Keratinocyte (primary cell): ENCODE measurements at regions not wholly inside any gene's neighbourhood (a gene's known extent, or its start where the extent isn't known, plus 50 kb on each side); places are given as distances from the start of the nearest gene placed in this dataset.

ENCODE experiments used
- DNase-seq: peaks from one replicate; pipeline ENCODE4 v3.0.0-alpha.2; 2011; ENCODE audit warnings: low read depth, missing footprints, low spot score
- FAIRE-seq: peaks from 2 replicates; lab custom pipeline; 2011; peaks lifted over from hg19 to GRCh38; lab: Jason Lieb, UNC
- H2AFZ ChIP-seq: 2 replicates; pipeline ENCODE4 v1.6.0; 2012; ENCODE audit warnings: low read length, control low read depth, inconsistent platforms; ENCODE audit not compliant: control insufficient read depth
- H3K27ac ChIP-seq: 2 replicates; pipeline ENCODE4 v1.5.1; 2011; ENCODE audit warnings: low read length; ENCODE audit not compliant: control insufficient read depth, insufficient read depth
- H3K27me3 ChIP-seq: 3 replicates; pipeline ENCODE4 v1.6.0; 2011; ENCODE audit warnings: low read length; ENCODE audit not compliant: control insufficient read depth, insufficient read depth; ENCODE audit errors: extremely low read depth
- H3K36me3 ChIP-seq, 2 experiments: 2 replicates in 1 of 2; 3 replicates in 1 of 2; pipeline ENCODE4 v1.5.1; 2011; ENCODE audit warnings: low read length in 2 of 2, mild to moderate bottlenecking in 1 of 2; ENCODE audit not compliant: control insufficient read depth in 2 of 2, insufficient read depth in 2 of 2; ENCODE audit errors: extremely low read depth in 1 of 2
- H3K4me1 ChIP-seq: 3 replicates; pipeline ENCODE4 v1.5.1; 2011; ENCODE audit warnings: low read length; ENCODE audit not compliant: control insufficient read depth, insufficient read depth; ENCODE audit errors: extremely low read depth
- H3K4me2 ChIP-seq: 3 replicates; pipeline ENCODE4 v1.6.0; 2011; ENCODE audit warnings: low read depth, low read length; ENCODE audit not compliant: control insufficient read depth, insufficient read depth; ENCODE audit errors: extremely low read depth
- H3K4me3 ChIP-seq, 3 experiments: fragments of 200-600 bp in 1 of 3; sonication (generic) in 1 of 3; 2 replicates in 2 of 3; 3 replicates in 1 of 3; pipeline ENCODE4 v1.5.1; 2011 to 2016; ENCODE audit warnings: low read length in 3 of 3, mild to moderate bottlenecking in 3 of 3, control low read depth in 2 of 3, inconsistent platforms in 1 of 3, low read depth in 1 of 3, mixed read lengths in 1 of 3, mixed run types in 1 of 3, moderate library complexity in 1 of 3; ENCODE audit not compliant: control insufficient read depth in 2 of 3, insufficient read depth in 2 of 3; ENCODE audit errors: extremely low read depth in 1 of 3
- H3K79me2 ChIP-seq: 2 replicates; pipeline ENCODE4 v1.6.0; 2012; ENCODE audit warnings: low read length; ENCODE audit not compliant: control insufficient read depth, insufficient read depth
- H3K9ac ChIP-seq: 3 replicates; pipeline ENCODE4 v1.6.0; 2011; ENCODE audit warnings: low read length; ENCODE audit not compliant: control insufficient read depth, insufficient read depth; ENCODE audit errors: extremely low read depth
- H3K9me1 ChIP-seq: 3 replicates; pipeline ENCODE4 v1.6.0; 2011; ENCODE audit warnings: low read length; ENCODE audit not compliant: control insufficient read depth, insufficient read depth; ENCODE audit errors: extremely low read depth
- H3K9me3 ChIP-seq: 2 replicates; pipeline ENCODE4 v1.5.1; 2012; ENCODE audit warnings: low read depth, low read length; ENCODE audit not compliant: control insufficient read depth
- H4K20me1 ChIP-seq: 3 replicates; pipeline ENCODE4 v1.6.0; 2011; ENCODE audit warnings: low read length; ENCODE audit not compliant: control insufficient read depth, insufficient read depth; ENCODE audit errors: extremely low read depth
- CTCF ChIP-seq, 3 experiments: IDR thresholded peaks in 1 of 3; conservative IDR thresholded peaks in 1 of 3; optimal IDR thresholded peaks in 1 of 3; 2 replicates in 2 of 3; 3 replicates in 1 of 3; pipeline versions ENCODE3 to v1.5.1; 2011; ENCODE audit warnings: low read length in 3 of 3, mild to moderate bottlenecking in 3 of 3, moderate library complexity in 2 of 3, control low read depth in 1 of 3, inconsistent platforms in 1 of 3; ENCODE audit not compliant: insufficient read depth in 2 of 3; ENCODE audit errors: extremely low read depth in 1 of 3
- EZH2 ChIP-seq: IDR thresholded peaks from one replicate; pipeline ENCODE4 v1.6.1; 2012; ENCODE audit warnings: inconsistent platforms, mild to moderate bottlenecking, low read length, moderate library complexity
- dilution Hi-C: fragments of 300-500 bp; cut with MboI; formaldehyde crosslinking; loops from one replicate; pipeline ENCODE4 v1.7.0; 2020; ENCODE audit warnings: low sequenced_read_pairs; ENCODE audit not compliant: extremely low pct_ligation_motif_present

GRCh38 chr11:70660059-70660888 is 261.9 kb downstream of the CTTN start:
- no peaks in the 10 kb centered on the region for H3K9me3 ChIP-seq
- dilution Hi-C loops = no loop called here
- no peaks in the 10 kb centered on the region for H3K9me1 ChIP-seq
- no peak overlapping the region for H3K4me3 ChIP-seq
- H3K36me3 ChIP-seq = no peaks in the 10 kb centered on the region
- no peak overlapping the region for H3K9ac ChIP-seq
- H3K27ac ChIP-seq = no peak overlapping the region
- no peaks in the 10 kb centered on the region for H3K79me2 ChIP-seq
- H2AFZ ChIP-seq = no peak overlapping the region
- H3K4me2 ChIP-seq = no peak overlapping the region
- FAIRE-seq = no peak
- peaks cover 29% of the 10 kb centered on the region for H3K27me3 ChIP-seq
- H4K20me1 ChIP-seq = no peaks in the 10 kb centered on the region
- no peaks in the 10 kb centered on the region for H3K4me1 ChIP-seq
- DNase-seq = no peak
- TF ChIP-seq CTCF (optimal IDR thresholded peaks at IDR 0.05 in 1 of 3, IDR thresholded peaks at IDR 0.05 in 1 of 3, conservative IDR thresholded peaks at IDR 0.05 in 1 of 3; ENCODE audit: extremely low read depth in 1 of 3, insufficient read depth in 2 of 3, low read length in 3 of 3) (no peak), EZH2 (no peak)

GRCh38 chr11:70660889-70661197 is 262.5 kb downstream of the CTTN start:
- no peaks in the 10 kb centered on the region for H3K9me3 ChIP-seq
- H3K9me1 ChIP-seq = no peaks in the 10 kb centered on the region
- no peak for TF ChIP-seq CTCF (optimal IDR thresholded peaks at IDR 0.05 in 1 of 3, IDR thresholded peaks at IDR 0.05 in 1 of 3, conservative IDR thresholded peaks at IDR 0.05 in 1 of 3; ENCODE audit: extremely low read depth in 1 of 3, insufficient read depth in 2 of 3, low read length in 3 of 3)
- TF ChIP-seq EZH2 = no peak
- peaks cover 29% of the 10 kb centered on the region for H3K27me3 ChIP-seq
- no peak overlapping the region for H3K9ac ChIP-seq
- no peak overlapping the region for H2AFZ ChIP-seq
- dilution Hi-C loops = no loop called here
- no peaks in the 10 kb centered on the region for H3K79me2 ChIP-seq
- H3K4me2 ChIP-seq = no peak overlapping the region
- H3K4me3 ChIP-seq = no peak overlapping the region
- no peaks in the 10 kb centered on the region for H3K36me3 ChIP-seq
- DNase-seq (no peak), FAIRE-seq (no peak)
- no peaks in the 10 kb centered on the region for H4K20me1 ChIP-seq
- H3K4me1 ChIP-seq = no peaks in the 10 kb centered on the region
- H3K27ac ChIP-seq = no peak overlapping the region
